ENCODE measurements at regions not wholly inside any gene's neighbourhood (a gene's known extent, or its start where the extent isn't known, plus 50 kb on each side); places are given as distances from the start of the nearest gene placed in this dataset.
A peak's percentile ranks its signal among the peaks of the same experiment; 100 is the strongest.

DNA sequence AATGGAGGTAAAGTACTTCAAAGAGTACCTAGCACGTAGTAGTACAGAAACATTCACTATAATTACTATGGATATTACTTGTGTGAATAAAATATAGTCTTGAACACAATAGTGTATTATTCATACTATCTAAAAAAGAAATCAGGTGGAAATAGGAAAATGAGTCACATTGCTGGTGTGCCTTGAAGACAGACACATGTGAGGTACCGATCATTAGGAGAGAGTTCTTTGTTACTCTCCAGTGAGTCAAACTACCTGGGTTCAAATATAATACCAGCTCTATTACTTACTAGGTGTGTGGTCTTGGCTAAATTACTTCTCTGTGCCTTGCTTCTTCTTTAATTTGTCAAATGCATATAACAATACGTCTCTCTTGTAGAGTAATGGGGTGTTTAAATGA, 50.8 kb upstream of the BEND6 start:
- Histone ChIP-seq H3K4me1 (ENCODE audit: insufficient read depth, low read length, severe bottlenecking) (no peaks in the 10 kb centered on the region), H3F3A (ENCODE audit: insufficient read depth, low read length) (no peaks in the 10 kb centered on the region), H3K36me3 (ENCODE audit: insufficient read depth, low read length) (no peaks in the 10 kb centered on the region), H2AFZ (ENCODE audit: low read length) (no peak overlapping the region), H3K4me2 (ENCODE audit: low read length) (no peak overlapping the region), H3K9ac (ENCODE audit: low read length) (no peak overlapping the region), H3K27ac (ENCODE audit: low read depth, low read length, poor library complexity, severe bottlenecking) (no peak overlapping the region), H3K79me2 (ENCODE audit: insufficient read depth, low read length) (no peaks in the 10 kb centered on the region), H3K9me2 (ENCODE audit: low read depth, low read length) (no peaks in the 10 kb centered on the region), H3K9me3 (ENCODE audit: low read length) (no peaks in the 10 kb centered on the region), H3K27me3 (ENCODE audit: insufficient read depth, low read length) (no peaks in the 10 kb centered on the region), H3K4me3 (ENCODE audit: low read depth, low read length, poor library complexity, severe bottlenecking) (no peak overlapping the region), H4K20me1 (ENCODE audit: insufficient read depth, low read length) (no peaks in the 10 kb centered on the region)
- TF ChIP-seq, protein P1, sequence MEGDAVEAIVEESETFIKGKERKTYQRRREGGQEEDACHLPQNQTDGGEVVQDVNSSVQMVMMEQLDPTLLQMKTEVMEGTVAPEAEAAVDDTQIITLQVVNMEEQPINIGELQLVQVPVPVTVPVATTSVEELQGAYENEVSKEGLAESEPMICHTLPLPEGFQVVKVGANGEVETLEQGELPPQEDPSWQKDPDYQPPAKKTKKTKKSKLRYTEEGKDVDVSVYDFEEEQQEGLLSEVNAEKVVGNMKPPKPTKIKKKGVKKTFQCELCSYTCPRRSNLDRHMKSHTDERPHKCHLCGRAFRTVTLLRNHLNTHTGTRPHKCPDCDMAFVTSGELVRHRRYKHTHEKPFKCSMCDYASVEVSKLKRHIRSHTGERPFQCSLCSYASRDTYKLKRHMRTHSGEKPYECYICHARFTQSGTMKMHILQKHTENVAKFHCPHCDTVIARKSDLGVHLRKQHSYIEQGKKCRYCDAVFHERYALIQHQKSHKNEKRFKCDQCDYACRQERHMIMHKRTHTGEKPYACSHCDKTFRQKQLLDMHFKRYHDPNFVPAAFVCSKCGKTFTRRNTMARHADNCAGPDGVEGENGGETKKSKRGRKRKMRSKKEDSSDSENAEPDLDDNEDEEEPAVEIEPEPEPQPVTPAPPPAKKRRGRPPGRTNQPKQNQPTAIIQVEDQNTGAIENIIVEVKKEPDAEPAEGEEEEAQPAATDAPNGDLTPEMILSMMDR (IDR thresholded peaks at IDR 0.05; ENCODE audit: low read length): no peak
- TF ChIP-seq EZH2 (IDR thresholded peaks at IDR 0.05; ENCODE audit: borderline replicate concordance, low read length): no peak

DNA sequence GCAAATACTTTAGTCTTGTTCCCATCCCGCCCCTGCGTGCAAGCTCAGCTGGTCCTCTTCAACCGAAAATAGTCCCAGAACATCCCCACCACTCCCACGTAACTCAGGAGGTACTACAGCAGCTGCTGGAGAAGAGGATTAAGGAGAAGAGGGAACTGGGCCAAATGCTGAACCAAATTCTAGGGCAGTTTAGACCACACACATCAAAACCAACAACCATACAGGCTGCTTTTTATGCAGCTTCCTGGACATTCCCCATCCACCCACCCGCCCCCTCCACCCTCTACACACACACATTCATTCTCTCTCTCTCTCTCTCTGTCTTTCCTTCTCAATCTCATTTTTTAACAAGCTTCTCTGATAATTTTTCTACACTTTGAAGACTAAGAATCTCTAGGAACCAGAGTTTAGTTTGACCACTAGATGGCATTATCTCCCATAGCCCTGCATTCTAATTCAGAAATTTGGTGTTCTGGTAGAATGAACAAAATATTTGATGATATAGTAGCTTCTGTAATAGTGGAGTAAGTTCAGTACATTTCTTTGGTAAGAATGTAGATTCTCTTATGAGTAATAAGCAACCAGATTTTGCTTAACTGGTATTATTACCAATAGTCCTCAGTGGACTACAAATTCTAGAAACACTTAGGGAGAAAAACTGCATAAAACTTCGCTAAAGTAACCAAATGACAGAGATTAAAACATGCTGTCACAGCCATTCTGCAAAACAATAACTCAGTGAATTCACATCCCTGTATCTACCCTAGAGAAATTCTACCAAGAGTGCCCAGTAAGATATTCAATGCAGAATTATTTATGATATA, 52.1 kb upstream of the BEND6 start:
- Histone ChIP-seq H3K9me2 (ENCODE audit: low read depth, low read length) (no peaks in the 10 kb centered on the region), H3K9ac (ENCODE audit: low read length) (no peak overlapping the region), H3K4me1 (ENCODE audit: insufficient read depth, low read length, severe bottlenecking) (no peaks in the 10 kb centered on the region), H3K27ac (ENCODE audit: low read depth, low read length, poor library complexity, severe bottlenecking) (no peak overlapping the region), H3K4me3 (ENCODE audit: low read depth, low read length, poor library complexity, severe bottlenecking) (no peak overlapping the region), H3K79me2 (ENCODE audit: insufficient read depth, low read length) (no peaks in the 10 kb centered on the region), H3K4me2 (ENCODE audit: low read length) (no peak overlapping the region), H2AFZ (ENCODE audit: low read length) (no peak overlapping the region), H3K9me3 (ENCODE audit: low read length) (no peaks in the 10 kb centered on the region), H4K20me1 (ENCODE audit: insufficient read depth, low read length) (no peaks in the 10 kb centered on the region), H3K27me3 (ENCODE audit: insufficient read depth, low read length) (no peaks in the 10 kb centered on the region), H3F3A (ENCODE audit: insufficient read depth, low read length) (no peaks in the 10 kb centered on the region), H3K36me3 (ENCODE audit: insufficient read depth, low read length) (no peaks in the 10 kb centered on the region)
- TF ChIP-seq, protein P1 (IDR thresholded peaks at IDR 0.05; ENCODE audit: low read length): peak; percentile 79
- no peak for TF ChIP-seq EZH2 (IDR thresholded peaks at IDR 0.05; ENCODE audit: borderline replicate concordance, low read length)

DNA sequence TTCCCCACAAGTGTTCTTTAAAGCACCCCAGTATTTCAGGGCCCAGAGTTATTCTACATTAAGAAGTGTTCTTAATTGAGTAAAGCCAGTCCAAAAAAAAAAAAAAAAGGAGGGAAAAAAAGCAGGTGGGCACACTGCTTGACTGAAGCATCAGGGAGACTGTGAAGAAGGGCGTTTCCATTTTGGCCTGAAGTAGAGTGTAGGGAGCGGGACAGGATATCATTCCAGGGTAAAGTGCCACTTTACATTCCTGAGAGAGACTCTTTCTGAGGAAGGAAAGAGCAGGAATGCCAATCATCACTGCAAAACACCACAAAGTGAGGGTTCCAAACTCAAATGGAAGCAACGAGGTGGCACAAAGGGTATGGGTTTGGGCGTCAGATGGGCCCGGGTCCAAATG, 54.1 kb upstream of the BEND6 start:
- no peaks in the 10 kb centered on the region for H3F3A ChIP-seq (ENCODE audit: insufficient read depth, low read length)
- TF ChIP-seq, protein P1 (IDR thresholded peaks at IDR 0.05; ENCODE audit: low read length): no peak
- no peak for TF ChIP-seq EZH2 (IDR thresholded peaks at IDR 0.05; ENCODE audit: borderline replicate concordance, low read length)
- H3K9me2 ChIP-seq (ENCODE audit: low read depth, low read length): no peaks in the 10 kb centered on the region
- no peak overlapping the region for H3K9ac ChIP-seq (ENCODE audit: low read length)
- H3K27ac ChIP-seq (ENCODE audit: low read depth, low read length, poor library complexity, severe bottlenecking): no peak overlapping the region
- H3K36me3 ChIP-seq (ENCODE audit: insufficient read depth, low read length): no peaks in the 10 kb centered on the region
- H2AFZ ChIP-seq (ENCODE audit: low read length): no peak overlapping the region
- no peaks in the 10 kb centered on the region for H3K79me2 ChIP-seq (ENCODE audit: insufficient read depth, low read length)
- no peaks in the 10 kb centered on the region for H3K4me1 ChIP-seq (ENCODE audit: insufficient read depth, low read length, severe bottlenecking)
- no peak overlapping the region for H3K4me3 ChIP-seq (ENCODE audit: low read depth, low read length, poor library complexity, severe bottlenecking)
- H3K9me3 ChIP-seq (ENCODE audit: low read length): no peaks in the 10 kb centered on the region
- no peak overlapping the region for H3K4me2 ChIP-seq (ENCODE audit: low read length)
- H4K20me1 ChIP-seq (ENCODE audit: insufficient read depth, low read length): no peaks in the 10 kb centered on the region
- H3K27me3 ChIP-seq (ENCODE audit: insufficient read depth, low read length): no peaks in the 10 kb centered on the region

All from OCI-LY1 (cell line).